ENCODE measurements at regions not wholly inside any gene's neighbourhood (a gene's known extent, or its start where the extent isn't known, plus 50 kb on each side); places are given as distances from the start of the nearest gene placed in this dataset.

DNA sequence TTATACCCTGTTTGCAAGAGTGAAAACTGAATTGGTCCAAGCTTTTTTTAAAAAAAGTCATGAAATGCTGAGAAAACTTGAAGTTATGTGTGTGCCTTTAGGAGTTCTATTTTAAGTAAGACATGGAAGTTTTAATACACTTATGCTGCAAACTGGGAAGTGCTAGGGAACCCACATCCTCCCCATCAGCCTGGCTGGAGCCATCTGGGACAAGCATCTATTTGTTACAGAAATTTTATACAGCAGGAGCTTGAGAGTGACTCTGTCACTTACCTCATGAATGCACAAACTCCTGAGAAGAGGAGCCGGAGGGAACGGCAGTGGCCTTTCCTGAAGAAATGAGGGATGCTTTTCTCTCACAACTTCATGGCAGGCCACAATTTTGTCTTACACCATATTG is 78.2 kb upstream of the SLC44A3 start:
- TF ChIP-seq, protein P1, sequence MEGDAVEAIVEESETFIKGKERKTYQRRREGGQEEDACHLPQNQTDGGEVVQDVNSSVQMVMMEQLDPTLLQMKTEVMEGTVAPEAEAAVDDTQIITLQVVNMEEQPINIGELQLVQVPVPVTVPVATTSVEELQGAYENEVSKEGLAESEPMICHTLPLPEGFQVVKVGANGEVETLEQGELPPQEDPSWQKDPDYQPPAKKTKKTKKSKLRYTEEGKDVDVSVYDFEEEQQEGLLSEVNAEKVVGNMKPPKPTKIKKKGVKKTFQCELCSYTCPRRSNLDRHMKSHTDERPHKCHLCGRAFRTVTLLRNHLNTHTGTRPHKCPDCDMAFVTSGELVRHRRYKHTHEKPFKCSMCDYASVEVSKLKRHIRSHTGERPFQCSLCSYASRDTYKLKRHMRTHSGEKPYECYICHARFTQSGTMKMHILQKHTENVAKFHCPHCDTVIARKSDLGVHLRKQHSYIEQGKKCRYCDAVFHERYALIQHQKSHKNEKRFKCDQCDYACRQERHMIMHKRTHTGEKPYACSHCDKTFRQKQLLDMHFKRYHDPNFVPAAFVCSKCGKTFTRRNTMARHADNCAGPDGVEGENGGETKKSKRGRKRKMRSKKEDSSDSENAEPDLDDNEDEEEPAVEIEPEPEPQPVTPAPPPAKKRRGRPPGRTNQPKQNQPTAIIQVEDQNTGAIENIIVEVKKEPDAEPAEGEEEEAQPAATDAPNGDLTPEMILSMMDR (IDR thresholded peaks at IDR 0.05): no peak
- TF ChIP-seq POLR2A (IDR thresholded peaks at IDR 0.05): no peak
